IMR-90 (cell line): ENCODE measurements at regions not wholly inside any gene's neighbourhood (a gene's known extent, or its start where the extent isn't known, plus 50 kb on each side); places are given as distances from the start of the nearest gene placed in this dataset.

Experiments used
- ATAC-seq: fragments of 200-7000 bp; cut with Tn5 transposase; 2 replicates; pipeline ENCODE4 v1.9.1; 2020; ENCODE audit warnings: low read depth, mild to moderate bottlenecking, moderate library complexity
- BruUV-seq: library from RNA; stranded (reverse); fragments of 400-500 nt; replicated peaks from 2 replicates; lab custom pipeline; 2021; lab: Mats Ljungman, UMichigan
- CTCF ChIA-PET: fragments of 300-600 bp; formaldehyde crosslinking; extraction: SDS; loops from one replicate; lab custom pipeline; 2021; ENCODE audit warnings: antibody characterized with exemption; lab: Yijun Ruan, JAX
- POLR2A ChIA-PET: fragments of 300-600 bp; sonication (Branson Sonifier 250); formaldehyde crosslinking; loops from one replicate; lab custom pipeline; 2022; ENCODE audit warnings: antibody characterized with exemption; ENCODE audit not compliant: unreplicated experiment; lab: Charles Lee
- DNase-seq: peaks from one replicate; pipeline ENCODE4 v3.0.0; 2013
- H2AFZ ChIP-seq: replicated peaks from 2 replicates; pipeline ENCODE3; 2013; ENCODE audit warnings: low read length, mild to moderate bottlenecking; ENCODE audit not compliant: poor library complexity
- H2AK5ac ChIP-seq: 2 replicates; pipeline ENCODE4 v1.6.1; 2013; ENCODE audit warnings: low read depth, low read length, inconsistent platforms
- H2AK9ac ChIP-seq: replicated peaks from 2 replicates; pipeline ENCODE3; 2013; ENCODE audit warnings: mild to moderate bottlenecking, low read depth, low read length, moderate library complexity; ENCODE audit not compliant: poor library complexity
- H2BK120ac ChIP-seq: 2 replicates; pipeline ENCODE4 v1.6.1; 2013; ENCODE audit warnings: low read depth, low read length, inconsistent platforms
- H2BK15ac ChIP-seq: 3 replicates; pipeline ENCODE4 v1.6.1; 2013; ENCODE audit warnings: low read depth, low read length, inconsistent platforms
- H2BK20ac ChIP-seq: 2 replicates; pipeline ENCODE4 v1.6.1; 2013; ENCODE audit warnings: low read depth, mild to moderate bottlenecking, inconsistent platforms, low read length, moderate library complexity
- H2BK5ac ChIP-seq: 2 replicates; pipeline ENCODE4 v1.6.1; 2013; ENCODE audit warnings: mild to moderate bottlenecking, low read depth, low read length, inconsistent platforms; ENCODE audit not compliant: poor library complexity, severe bottlenecking
- H3K14ac ChIP-seq: replicated peaks from 2 replicates; pipeline ENCODE4 v1.6.1; 2013; ENCODE audit warnings: low read depth, low read length, inconsistent platforms
- H3K18ac ChIP-seq: 2 replicates; pipeline ENCODE4 v1.6.1; 2013; ENCODE audit warnings: low read depth, low read length, control low read depth
- H3K23ac ChIP-seq: 2 replicates; pipeline ENCODE4 v1.6.1; 2013; ENCODE audit warnings: low read depth, low read length, inconsistent platforms
- H3K27ac ChIP-seq: 2 replicates; pipeline ENCODE4 v1.5.1; 2013; ENCODE audit warnings: mild to moderate bottlenecking, control low read depth, low read length; ENCODE audit not compliant: insufficient read depth
- H3K27me3 ChIP-seq: 2 replicates; pipeline ENCODE4 v1.6.1; 2013; ENCODE audit warnings: low read length; ENCODE audit not compliant: control insufficient read depth, insufficient read depth
- H3K36me3 ChIP-seq: 2 replicates; pipeline ENCODE4 v1.6.1; 2013; ENCODE audit warnings: low read length, mixed read lengths; ENCODE audit not compliant: control insufficient read depth, insufficient read depth
- H3K4ac ChIP-seq: 2 replicates; pipeline ENCODE4 v1.6.1; 2013; ENCODE audit warnings: low read depth, low read length, inconsistent platforms
- H3K4me1 ChIP-seq: 2 replicates; pipeline ENCODE4 v1.6.1; 2013; ENCODE audit warnings: low read length, mixed read lengths; ENCODE audit not compliant: control insufficient read depth, insufficient read depth
- H3K4me2 ChIP-seq: 2 replicates; pipeline ENCODE4 v1.6.1; 2013; ENCODE audit warnings: low read depth, mild to moderate bottlenecking, control low read depth, low read length, moderate library complexity
- H3K4me3 ChIP-seq: 2 replicates; pipeline ENCODE4 v1.5.1; 2013; ENCODE audit warnings: low read depth, mild to moderate bottlenecking, control low read depth, low read length, moderate library complexity; ENCODE audit not compliant: insufficient read depth
- H3K56ac ChIP-seq: 2 replicates; pipeline ENCODE4 v1.6.1; 2013; ENCODE audit warnings: low read length, inconsistent platforms; ENCODE audit not compliant: insufficient read depth; ENCODE audit errors: extremely low read depth
- H3K79me1 ChIP-seq, 2 experiments: 2 replicates each; pipeline ENCODE4 v1.6.1; 2013; ENCODE audit warnings: low read length in 2 of 2, inconsistent platforms in 1 of 2, low read depth in 1 of 2
- H3K9ac ChIP-seq: 2 replicates; pipeline ENCODE4 v1.6.1; 2013; ENCODE audit warnings: low read depth, low read length, control low read depth
- H3K9me1 ChIP-seq: 2 replicates; pipeline ENCODE4 v1.6.1; 2013; ENCODE audit warnings: low read length, inconsistent platforms; ENCODE audit not compliant: insufficient read depth
- H3K9me3 ChIP-seq: 2 replicates; pipeline ENCODE4 v1.6.1; 2013; ENCODE audit warnings: low read length; ENCODE audit not compliant: control insufficient read depth, insufficient read depth
- H4K20me1 ChIP-seq: 2 replicates; pipeline ENCODE4 v1.6.1; 2013; ENCODE audit warnings: low read length, inconsistent platforms; ENCODE audit not compliant: insufficient read depth
- H4K5ac ChIP-seq: 2 replicates; pipeline ENCODE4 v1.6.1; 2013; ENCODE audit warnings: mild to moderate bottlenecking, low read depth, low read length, control low read depth
- H4K8ac ChIP-seq, 2 experiments: 2 replicates each; pipeline ENCODE4 v1.6.1; 2013; ENCODE audit warnings: low read depth in 2 of 2, low read length in 2 of 2, control low read depth in 1 of 2, inconsistent platforms in 1 of 2
- H4K91ac ChIP-seq: 2 replicates; pipeline ENCODE4 v1.6.1; 2013; ENCODE audit warnings: low read depth, low read length, inconsistent platforms; ENCODE audit not compliant: insufficient read depth
- BHLHE40 ChIP-seq: fragments of 150-350 bp; IDR thresholded peaks from 2 replicates; pipeline ENCODE4 v1.6.1; 2016; ENCODE audit warnings: mild to moderate bottlenecking, low read depth, low read length
- CEBPB ChIP-seq: IDR thresholded peaks from 2 replicates; pipeline ENCODE4 v1.6.1; 2012; ENCODE audit warnings: low read depth, low read length, improper control_type of control experiment
- CHD1 ChIP-seq: IDR thresholded peaks from 2 replicates; pipeline ENCODE4 v1.6.1; 2012; ENCODE audit warnings: low read depth, low read length, improper control_type of control experiment
- CTCF ChIP-seq: conservative IDR thresholded peaks from 2 replicates; pipeline ENCODE4 v1.5.1; 2012; ENCODE audit warnings: mild to moderate bottlenecking, low read depth, low read length, improper control_type of control experiment
- FOS ChIP-seq: fragments of 150-350 bp; IDR thresholded peaks from 2 replicates; pipeline ENCODE4 v1.6.1; 2016; ENCODE audit warnings: low read depth, low read length
- MAFK ChIP-seq: IDR thresholded peaks from 2 replicates; pipeline ENCODE4 v1.6.1; 2012; ENCODE audit warnings: low read depth, low read length, improper control_type of control experiment
- MAZ ChIP-seq: IDR thresholded peaks from 2 replicates; pipeline ENCODE4 v1.6.1; 2012; ENCODE audit warnings: low read depth, mild to moderate bottlenecking, low read length, improper control_type of control experiment, moderate library complexity, borderline replicate concordance
- MXI1 ChIP-seq: IDR thresholded peaks from 2 replicates; pipeline ENCODE4 v1.6.1; 2012; ENCODE audit warnings: low read depth, mild to moderate bottlenecking, low read length, moderate library complexity, borderline replicate concordance
- NFE2L2 ChIP-seq: fragments of 150-350 bp; IDR thresholded peaks from 2 replicates; pipeline ENCODE4 v1.6.1; 2016; ENCODE audit warnings: low read depth, mild to moderate bottlenecking, low read length
- POLR2A ChIP-seq: IDR thresholded peaks from 2 replicates; pipeline ENCODE4 v1.6.1; 2012; ENCODE audit warnings: mild to moderate bottlenecking, low read depth, low read length
- RAD21 ChIP-seq: IDR thresholded peaks from 2 replicates; pipeline ENCODE4 v1.6.1; 2012; ENCODE audit warnings: low read length, improper control_type of control experiment
- RCOR1 ChIP-seq: IDR thresholded peaks from 2 replicates; pipeline ENCODE4 v1.6.1; 2012; ENCODE audit warnings: mild to moderate bottlenecking, low read length, improper control_type of control experiment; ENCODE audit not compliant: insufficient replicate concordance
- RFX5 ChIP-seq: IDR thresholded peaks from 2 replicates; pipeline ENCODE4 v1.8.0; 2012; ENCODE audit warnings: low read depth, mild to moderate bottlenecking, low read length, moderate library complexity
- SMC3 ChIP-seq: fragments of 150-350 bp; IDR thresholded peaks from 2 replicates; pipeline ENCODE4 v1.6.1; 2016; ENCODE audit warnings: low read depth, mild to moderate bottlenecking, antibody characterized with exemption, low read length, moderate library complexity
- WGBS, 2 experiments: methylation state at CpG; one replicate each; pipeline versions ENCODE4 v1.1.5 to v1.1.7; 2013; ENCODE audit warnings: missing lambda C conversion rate in 2 of 2; ENCODE audit not compliant: insufficient read length in 1 of 2; ENCODE audit errors: extremely low coverage in 2 of 2; 5-methylcytosine and 5-hydroxymethylcytosine counted together
- dilution Hi-C: fragments of 300-500 bp; cut with HindIII; formaldehyde crosslinking; loops from one replicate; pipeline ENCODE4 v1.14.3; 2018; ENCODE audit warnings: low sequenced_read_pairs; ENCODE audit not compliant: unreplicated experiment
- in situ Hi-C: fragments of 300-500 bp; cut with MboI; formaldehyde crosslinking; loops from 3 replicates; pipeline ENCODE4 v1.14.3; 2019; ENCODE audit warnings: low sequenced_read_pairs, inconsistent platforms, mixed read lengths
- intact Hi-C: fragments of 100-400 bp; cut with micrococcal nuclease; formaldehyde crosslinking; loops from 2 replicates; pipeline ENCODE4 v1.10.0; 2022
- TF ChIP-seq, protein P1 (sequence below): fragments of 150-350 bp; IDR thresholded peaks from 2 replicates; pipeline ENCODE4 v1.6.1; 2016; ENCODE audit warnings: low read depth, mild to moderate bottlenecking, low read length, moderate library complexity, borderline replicate concordance
- TF ChIP-seq, protein P2 (sequence below): fragments of 150-350 bp; IDR thresholded peaks from 2 replicates; pipeline ENCODE4 v1.6.1; 2017; ENCODE audit warnings: mild to moderate bottlenecking, antibody characterized with exemption, low read length, low read depth

GRCh38 chr10:128206676-128207075 lies 80.5 kb upstream of the MKI67 start:
- ATAC-seq = no peak
- H3K18ac ChIP-seq = no peak overlapping the region
- no peak overlapping the region for H3K4ac ChIP-seq
- H3K23ac ChIP-seq = no peak overlapping the region
- no peak overlapping the region for H2BK20ac ChIP-seq
- no peak overlapping the region for H2BK5ac ChIP-seq
- ChIA-PET POLR2A (no interaction called here), CTCF (no interaction called here)
- H3K27me3 ChIP-seq = no peaks in the 10 kb centered on the region; the same call in 1 of the 2 replicates
- no peaks in the 10 kb centered on the region for H3K9me1 ChIP-seq
- H4K91ac ChIP-seq = no peak overlapping the region
- intact Hi-C loops (no loop called here), in situ Hi-C loops (no loop called here), dilution Hi-C loops (no loop called here)
- H3K56ac ChIP-seq = no peak overlapping the region
- TF ChIP-seq MXI1 (no peak), RFX5 (no peak), MAFK (no peak), RAD21 (no peak), CTCF (no peak), MAZ (no peak), RCOR1 (no peak), NFE2L2 (no peak), CEBPB (no peak), POLR2A (no peak), BHLHE40 (no peak), SMC3 (no peak), CHD1 (no peak), FOS (no peak)
- TF ChIP-seq, protein P1, sequence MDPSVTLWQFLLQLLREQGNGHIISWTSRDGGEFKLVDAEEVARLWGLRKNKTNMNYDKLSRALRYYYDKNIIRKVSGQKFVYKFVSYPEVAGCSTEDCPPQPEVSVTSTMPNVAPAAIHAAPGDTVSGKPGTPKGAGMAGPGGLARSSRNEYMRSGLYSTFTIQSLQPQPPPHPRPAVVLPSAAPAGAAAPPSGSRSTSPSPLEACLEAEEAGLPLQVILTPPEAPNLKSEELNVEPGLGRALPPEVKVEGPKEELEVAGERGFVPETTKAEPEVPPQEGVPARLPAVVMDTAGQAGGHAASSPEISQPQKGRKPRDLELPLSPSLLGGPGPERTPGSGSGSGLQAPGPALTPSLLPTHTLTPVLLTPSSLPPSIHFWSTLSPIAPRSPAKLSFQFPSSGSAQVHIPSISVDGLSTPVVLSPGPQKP = no peak
- TF ChIP-seq, protein P2, sequence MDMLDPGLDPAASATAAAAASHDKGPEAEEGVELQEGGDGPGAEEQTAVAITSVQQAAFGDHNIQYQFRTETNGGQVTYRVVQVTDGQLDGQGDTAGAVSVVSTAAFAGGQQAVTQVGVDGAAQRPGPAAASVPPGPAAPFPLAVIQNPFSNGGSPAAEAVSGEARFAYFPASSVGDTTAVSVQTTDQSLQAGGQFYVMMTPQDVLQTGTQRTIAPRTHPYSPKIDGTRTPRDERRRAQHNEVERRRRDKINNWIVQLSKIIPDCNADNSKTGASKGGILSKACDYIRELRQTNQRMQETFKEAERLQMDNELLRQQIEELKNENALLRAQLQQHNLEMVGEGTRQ = no peak
- no peak overlapping the region for H2BK15ac ChIP-seq
- H3K4me1 ChIP-seq = no peaks in the 10 kb centered on the region
- no peaks in the 10 kb centered on the region for H4K20me1 ChIP-seq
- no peaks in the 10 kb centered on the region for H3K9me3 ChIP-seq
- 60% methylated on average over 2 of the region's 4 CpGs; no CpG with 5 or more reads in 1 of the 2 experiments for WGBS, 2 experiments
- no peak overlapping the region for H4K8ac ChIP-seq
- no TSS peak for BruUV-seq
- no peaks in the 10 kb centered on the region for H3K36me3 ChIP-seq
- no peak overlapping the region for H3K14ac ChIP-seq
- no peaks in the 10 kb centered on the region for H3K79me1 ChIP-seq
- no peak overlapping the region for H2AK5ac ChIP-seq
- no peak overlapping the region for H3K4me3 ChIP-seq
- H2AK9ac ChIP-seq = no peak overlapping the region
- no peak overlapping the region for H2BK120ac ChIP-seq
- DNase-seq = no peak
- H3K27ac ChIP-seq = no peak overlapping the region
- no peak overlapping the region for H2AFZ ChIP-seq
- H3K4me2 ChIP-seq = no peak overlapping the region
- no peak overlapping the region for H4K5ac ChIP-seq
- no peak overlapping the region for H3K9ac ChIP-seq
